G401 (cell line): ENCODE measurements at regions not wholly inside any gene's neighbourhood (a gene's known extent, or its start where the extent isn't known, plus 50 kb on each side); places are given as distances from the start of the nearest gene placed in this dataset.
"Not testable (repeated sequence)": the region's sequence is repeated elsewhere in the genome, so short reads cannot be mapped to it uniquely, and the experiment has no call there.

Experiments used
- DNase-seq: peaks from one replicate; pipeline ENCODE4 v3.0.0-alpha.2; 2015; ENCODE audit warnings: low spot score
- in situ Hi-C: cut with HindIII; loops from 2 replicates; pipeline ENCODE4 v1.10.0; 2016; ENCODE audit warnings: low sequenced_read_pairs, mixed read lengths

DNA sequence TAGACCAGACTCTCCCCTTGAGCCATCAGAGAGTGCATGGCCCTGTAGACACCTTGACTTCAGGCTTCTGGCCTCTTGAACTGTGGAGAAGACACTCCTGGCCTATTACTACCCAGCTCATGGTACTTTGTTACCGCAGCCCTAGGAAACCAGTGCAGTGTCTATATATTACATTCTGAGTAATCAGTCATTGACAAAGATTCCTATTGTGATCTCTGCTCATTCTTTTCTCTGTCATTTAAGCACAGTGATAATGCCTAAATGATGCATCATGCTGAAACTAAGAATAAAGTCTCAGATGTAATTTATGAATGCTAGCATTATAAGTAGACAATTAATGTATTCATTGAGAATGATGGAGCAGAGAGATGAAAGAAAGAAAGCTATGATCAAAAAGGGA lies 603.5 kb downstream of the SOCS6 start:
- in situ Hi-C loops = no loop called here
- DNase-seq = no peak

DNA sequence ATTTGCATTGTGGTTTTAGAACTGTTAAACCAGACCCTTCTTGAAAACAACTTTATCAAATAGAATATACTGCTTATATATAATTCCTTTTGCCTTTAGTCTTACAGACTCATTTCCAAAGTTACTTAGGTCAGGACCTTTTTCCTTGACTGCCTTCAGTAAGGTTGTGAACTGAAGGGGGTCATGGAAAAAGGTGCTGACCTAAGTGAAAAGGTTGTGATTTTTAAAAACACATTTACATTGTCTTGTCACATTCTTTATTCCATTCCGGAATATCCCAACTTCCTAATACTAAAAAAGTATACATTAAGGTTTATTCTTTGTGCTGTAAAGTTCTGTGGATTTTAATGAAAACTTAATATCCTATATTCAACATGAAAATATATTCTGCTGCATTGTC lies 581.4 kb downstream of the SOCS6 start:
- in situ Hi-C loops = no loop called here
- no peak for DNase-seq

GRCh38 chr18:70848329-70848728 lies 559.5 kb downstream of the SOCS6 start:
- DNase-seq = no peak
- in situ Hi-C loops = no loop called here

GRCh38 chr18:70840649-70841048 lies 551.8 kb downstream of the SOCS6 start:
- DNase-seq = peak; percentile 25
- in situ Hi-C loops = no loop called here

GRCh38 chr18:70827632-70828031 lies 538.8 kb downstream of the SOCS6 start:
- in situ Hi-C loops = no loop called here
- no peak for DNase-seq

- in situ Hi-C loops = no loop called here
- DNase-seq = no peak
Measured at GRCh38 chr18:70826571-70826970, 537.7 kb downstream of the SOCS6 start.

GRCh38 chr18:70822691-70823090 lies 533.8 kb downstream of the SOCS6 start:
- DNase-seq = no peak
- in situ Hi-C loops = no loop called here

DNA sequence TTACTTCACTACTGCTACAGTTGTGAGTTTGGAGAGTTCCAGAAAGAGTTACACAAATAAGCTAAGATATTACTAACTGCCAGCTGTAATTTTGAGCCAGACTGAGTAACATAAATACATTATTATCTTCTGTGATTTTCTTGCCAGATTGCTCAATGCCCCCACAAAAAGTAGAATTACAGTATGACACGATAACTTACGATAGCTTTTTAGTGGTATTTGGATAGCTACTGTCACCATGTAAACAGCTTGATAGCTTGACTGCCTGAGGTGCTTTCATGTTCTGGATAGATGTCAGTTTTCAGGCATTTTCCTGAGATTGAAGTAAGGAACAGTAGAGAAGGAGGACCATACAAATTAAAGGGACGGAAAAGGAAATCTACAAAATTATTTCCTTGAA lies 533.3 kb downstream of the SOCS6 start:
- DNase-seq = no peak
- in situ Hi-C loops = no loop called here

DNA sequence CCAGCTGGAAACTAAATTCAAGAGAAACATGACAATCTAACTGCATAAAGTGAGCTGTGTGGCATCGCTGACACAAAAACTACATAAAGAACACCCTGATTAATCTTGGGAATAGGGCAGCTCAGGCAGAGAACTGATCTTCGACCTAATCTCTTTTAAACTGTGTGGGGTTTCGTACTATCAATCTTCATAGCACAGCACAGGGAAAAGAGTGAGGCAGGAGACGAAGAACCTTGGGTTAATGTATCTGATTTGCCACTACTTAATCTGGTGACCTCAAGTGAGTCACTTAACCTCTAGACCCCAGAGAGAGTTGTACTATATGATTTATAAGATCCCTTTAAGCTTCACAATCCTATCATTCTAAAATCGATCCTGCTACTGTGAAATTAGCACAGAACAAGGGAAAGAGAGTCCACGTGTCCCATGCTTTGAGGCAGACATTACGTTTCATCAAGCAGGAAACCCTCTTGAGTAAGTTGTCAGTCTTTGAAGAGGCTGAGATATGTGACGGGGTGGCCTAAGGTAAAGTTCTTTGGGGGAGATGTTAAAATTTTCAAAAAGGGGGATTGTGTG lies 519.7 kb downstream of the SOCS6 start:
- in situ Hi-C loops = no loop called here
- no peak for DNase-seq

DNA sequence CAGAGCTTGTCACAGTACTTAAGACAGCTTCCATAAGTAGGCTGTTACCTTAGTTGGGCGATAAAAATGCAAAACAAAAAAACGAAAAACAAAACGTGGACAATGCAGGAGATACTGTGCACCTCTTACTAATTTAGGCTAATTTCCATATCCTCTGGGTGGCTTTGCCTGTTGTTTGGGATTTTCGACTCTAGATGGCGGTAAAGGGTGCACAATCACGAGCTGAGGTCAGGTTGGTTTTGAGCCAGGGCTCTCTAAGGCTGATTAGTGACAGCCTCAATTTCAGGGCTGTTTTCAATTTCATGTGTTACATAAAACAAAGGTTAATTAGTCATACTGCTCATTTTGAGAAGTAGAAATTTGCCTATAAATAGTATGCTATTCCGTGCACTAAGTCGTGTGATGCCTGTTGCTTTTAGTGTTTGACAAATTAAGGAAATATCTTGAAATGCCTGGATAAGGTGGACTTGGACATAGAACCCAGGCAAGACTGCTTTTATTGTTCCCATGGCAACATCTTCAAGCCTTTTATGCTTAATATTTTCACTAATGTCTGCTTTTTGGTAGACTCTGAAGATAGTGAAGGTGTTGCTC lies 493.1 kb downstream of the SOCS6 start:
- in situ Hi-C loops = no loop called here
- peak; percentile 75 for DNase-seq

- in situ Hi-C loops, DNase-seq: not testable (repeated sequence)
Measured at GRCh38 chr18:70766254-70766653, 477.4 kb downstream of the SOCS6 start.

- in situ Hi-C loops = no loop called here
- DNase-seq = no peak
Measured at GRCh38 chr18:70762812-70763211, 474.0 kb downstream of the SOCS6 start.

DNA sequence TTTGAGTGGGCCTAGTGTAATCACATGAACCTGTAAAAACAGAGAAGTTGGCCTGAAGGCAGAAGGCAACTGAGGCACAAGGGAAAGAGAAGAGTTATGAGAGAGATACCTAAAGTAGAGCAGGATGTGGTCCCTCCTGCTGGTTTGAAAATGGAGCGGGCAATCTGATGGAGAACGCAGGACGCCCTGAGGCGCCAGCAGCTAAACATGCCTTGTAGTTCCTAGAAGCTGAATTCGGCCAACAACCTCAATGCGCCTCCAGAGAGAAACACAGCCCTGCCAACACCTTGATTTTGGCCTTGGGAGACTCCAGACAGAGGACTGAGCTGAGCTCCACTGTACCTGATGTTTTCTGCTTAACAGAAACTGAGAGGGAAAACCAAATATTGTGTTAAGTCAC lies 469.9 kb downstream of the SOCS6 start:
- no peak for DNase-seq
- in situ Hi-C loops = no loop called here

GRCh38 chr18:70754486-70754885 lies 465.6 kb downstream of the SOCS6 start:
- in situ Hi-C loops = no loop called here
- no peak for DNase-seq

DNA sequence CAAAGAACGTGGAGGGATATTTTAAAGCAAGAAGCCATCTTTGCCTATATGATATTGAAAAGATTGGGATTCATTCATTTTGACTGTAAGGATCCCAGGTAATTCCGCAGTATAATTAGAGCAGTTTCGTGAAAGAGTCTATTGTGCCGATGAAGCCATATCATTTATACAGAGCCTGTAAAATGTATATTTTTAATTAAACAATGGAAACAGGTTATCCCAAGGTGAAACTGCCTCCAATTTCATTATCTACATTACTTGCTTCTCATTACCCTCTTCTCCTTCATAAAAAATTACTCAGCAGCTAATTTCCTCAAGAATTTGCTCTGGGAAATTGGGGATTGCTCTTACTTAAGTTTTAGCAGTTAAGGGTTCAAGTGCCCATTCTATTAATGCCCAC lies 444.1 kb downstream of the SOCS6 start:
- in situ Hi-C loops = no loop called here
- no peak for DNase-seq

DNA sequence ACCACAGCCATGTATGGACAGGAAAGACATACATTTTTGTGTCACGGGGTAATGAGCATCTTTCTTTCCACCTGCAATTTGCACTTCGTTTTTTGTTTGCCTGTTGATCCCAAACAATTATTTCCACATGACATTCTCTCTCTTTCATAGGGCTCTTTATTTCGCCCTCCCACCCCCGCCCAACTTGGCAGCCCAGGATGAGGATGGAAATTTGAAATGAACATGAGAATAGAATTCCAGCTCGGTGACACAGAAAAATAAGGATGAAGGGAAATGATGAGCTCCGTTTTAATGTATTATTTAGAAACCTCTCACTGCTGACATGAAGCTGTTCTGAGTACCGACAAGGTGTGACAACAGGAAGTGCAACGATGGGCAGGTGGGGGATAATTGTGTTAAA lies 443.3 kb downstream of the SOCS6 start:
- no peak for DNase-seq
- in situ Hi-C loops = no loop called here

GRCh38 chr18:70720607-70721006 lies 431.8 kb downstream of the SOCS6 start:
- DNase-seq = no peak
- in situ Hi-C loops = no loop called here

DNA sequence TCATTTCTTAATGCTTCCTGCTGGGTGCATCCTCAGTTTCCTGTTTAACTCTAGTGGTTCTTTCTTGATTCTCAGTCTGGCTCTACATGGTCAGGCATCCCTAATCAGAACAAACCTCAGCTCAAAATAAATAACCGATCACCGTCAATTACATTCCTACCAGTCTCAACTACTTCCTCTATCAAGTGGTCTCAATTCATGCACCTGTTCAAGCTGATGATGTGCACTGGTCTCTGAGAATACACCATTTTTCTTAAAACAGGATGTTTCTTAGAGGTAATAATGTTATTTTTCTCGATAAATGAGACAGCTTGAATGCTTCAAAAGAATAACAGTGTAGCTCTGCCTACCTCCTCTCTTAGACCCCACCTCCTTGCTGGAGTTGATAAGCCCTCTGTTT lies 420.9 kb downstream of the SOCS6 start:
- DNase-seq = no peak
- in situ Hi-C loops = no loop called here

- no peak for DNase-seq
- in situ Hi-C loops = no loop called here
Measured at GRCh38 chr18:70709144-70709543, 420.3 kb downstream of the SOCS6 start.

- in situ Hi-C loops = no loop called here
- no peak for DNase-seq
Measured at GRCh38 chr18:70705831-70706416, 417.1 kb downstream of the SOCS6 start.

DNA sequence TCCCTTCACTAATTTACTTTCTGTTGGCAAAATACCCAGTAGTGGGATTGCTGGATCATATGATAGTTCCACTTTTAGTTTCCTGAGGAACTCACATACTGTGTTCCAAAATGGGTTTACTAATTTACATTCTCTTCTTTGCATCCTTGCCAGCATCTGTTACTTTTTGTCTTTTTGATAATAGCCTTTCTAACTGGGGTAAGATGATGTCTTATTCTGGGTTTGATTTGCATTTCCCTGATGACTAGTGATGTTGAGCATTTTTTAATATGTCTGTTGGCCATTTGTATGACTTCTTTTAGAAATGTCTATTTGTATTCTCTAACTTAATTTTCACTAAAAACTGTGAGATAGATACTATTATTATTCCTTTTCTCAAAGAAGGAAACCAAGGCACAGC lies 411.7 kb downstream of the SOCS6 start:
- no peak for DNase-seq
- in situ Hi-C loops = no loop called here
